Fibroblast of the conjunctiva (primary cell): ENCODE measurements at regions not wholly inside any gene's neighbourhood (a gene's known extent, or its start where the extent isn't known, plus 50 kb on each side); places are given as distances from the start of the nearest gene placed in this dataset.
A peak's percentile ranks its signal among the peaks of the same experiment; 100 is the strongest.
"Not testable (repeated sequence)": the region's sequence is repeated elsewhere in the genome, so short reads cannot be mapped to it uniquely, and the experiment has no call there.

Experiments
- DNase-seq: peaks from one replicate; pipeline ENCODE4 v3.0.0-alpha.2; 2010; ENCODE audit warnings: low read depth

- peak; percentile 43 for DNase-seq
These were observed 132.1 kb downstream of the PLCE1 start for GRCh38 chr10:94125856-94126255.

GRCh38 chr10:94129393-94130130, 135.8 kb downstream of the PLCE1 start:
- DNase-seq, result no peak

GRCh38 chr10:94131885-94132284, 138.2 kb downstream of the PLCE1 start:
- no peak for DNase-seq

- DNase-seq, result no peak
These were observed 139.5 kb downstream of the PLCE1 start for GRCh38 chr10:94133239-94133638.

- no peak for DNase-seq
These were observed 144.0 kb downstream of the PLCE1 start for GRCh38 chr10:94137747-94138146.

- no peak for DNase-seq
These were observed 144.7 kb downstream of the PLCE1 start for GRCh38 chr10:94138391-94138790.

GRCh38 chr10:94143261-94143660, 149.5 kb downstream of the PLCE1 start:
- DNase-seq, result no peak

- DNase-seq, result no peak
These were observed 152.6 kb downstream of the PLCE1 start for GRCh38 chr10:94146313-94146712.

- no peak for DNase-seq
These were observed 153.0 kb downstream of the PLCE1 start for GRCh38 chr10:94146746-94147145.

GRCh38 chr10:94149702-94150101, 156.0 kb downstream of the PLCE1 start:
- DNase-seq, result no peak

GRCh38 chr10:94150541-94151184, 156.9 kb downstream of the PLCE1 start:
- no peak for DNase-seq

GRCh38 chr10:94155722-94156271, 162.1 kb downstream of the PLCE1 start:
- DNase-seq, result no peak

GRCh38 chr10:94156453-94156852, 162.7 kb downstream of the PLCE1 start:
- no peak for DNase-seq

GRCh38 chr10:94165158-94165611, 171.5 kb downstream of the PLCE1 start:
- not testable (repeated sequence) for DNase-seq

GRCh38 chr10:94172332-94172731, 178.6 kb downstream of the PLCE1 start:
- no peak for DNase-seq

GRCh38 chr10:94173594-94173993, 179.9 kb downstream of the PLCE1 start:
- no peak for DNase-seq

- no peak for DNase-seq
These were observed 181.1 kb downstream of the PLCE1 start for GRCh38 chr10:94174838-94175237.

GRCh38 chr10:94178475-94179253, 184.1 kb downstream of the NOC3L start:
- DNase-seq, result no peak

GRCh38 chr10:94180576-94180975, 182.2 kb downstream of the NOC3L start:
- DNase-seq, result no peak

GRCh38 chr10:94183666-94184264, 179.0 kb downstream of the NOC3L start:
- DNase-seq, result peak; percentile 96

- no peak for DNase-seq
These were observed 176.0 kb downstream of the NOC3L start for GRCh38 chr10:94186722-94187121.

- DNase-seq, result no peak
These were observed 170.4 kb downstream of the NOC3L start for GRCh38 chr10:94192333-94192732.
